HFF-Myc (cell line): ENCODE measurements at regions not wholly inside any gene's neighbourhood (a gene's known extent, or its start where the extent isn't known, plus 50 kb on each side); places are given as distances from the start of the nearest gene placed in this dataset.

Source experiments
- DNase-seq: peaks from one replicate; pipeline ENCODE4 v3.0.0-alpha.2; 2011; ENCODE audit warnings: low read depth; ENCODE audit errors: extremely low read depth
- H3K4me3 ChIP-seq: replicated peaks from 2 replicates; pipeline ENCODE4 v1.5.1; 2011; ENCODE audit warnings: low read depth, mild to moderate bottlenecking, control low read depth, low read length
- TF ChIP-seq, protein P1 (sequence below): IDR thresholded peaks from 2 replicates; pipeline ENCODE4 v1.5.1; 2012; ENCODE audit warnings: mild to moderate bottlenecking, low read depth, low read length, control low read depth; ENCODE audit errors: missing control alignments

DNA sequence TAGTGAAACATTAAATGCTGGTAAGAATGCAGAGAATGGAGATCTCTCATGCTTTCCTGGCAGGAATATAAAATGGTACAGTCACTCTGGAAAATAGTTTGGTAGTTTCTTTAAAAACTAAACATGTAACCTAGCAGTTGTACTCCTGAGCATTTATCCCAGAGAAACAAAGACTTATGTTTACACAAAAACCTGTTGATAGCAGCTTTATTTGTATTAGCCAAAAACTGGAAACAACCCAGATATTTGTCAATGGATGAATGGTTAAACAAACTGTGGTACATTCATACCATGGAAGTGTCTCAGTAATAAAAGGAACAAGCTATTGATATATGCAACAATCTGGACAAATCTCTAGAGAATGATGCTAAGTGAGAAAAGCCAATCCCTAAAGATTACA, 81.7 kb upstream of the CTAGE1 start:
- no peak overlapping the region for H3K4me3 ChIP-seq
- DNase-seq: no peak
- TF ChIP-seq, protein P1, sequence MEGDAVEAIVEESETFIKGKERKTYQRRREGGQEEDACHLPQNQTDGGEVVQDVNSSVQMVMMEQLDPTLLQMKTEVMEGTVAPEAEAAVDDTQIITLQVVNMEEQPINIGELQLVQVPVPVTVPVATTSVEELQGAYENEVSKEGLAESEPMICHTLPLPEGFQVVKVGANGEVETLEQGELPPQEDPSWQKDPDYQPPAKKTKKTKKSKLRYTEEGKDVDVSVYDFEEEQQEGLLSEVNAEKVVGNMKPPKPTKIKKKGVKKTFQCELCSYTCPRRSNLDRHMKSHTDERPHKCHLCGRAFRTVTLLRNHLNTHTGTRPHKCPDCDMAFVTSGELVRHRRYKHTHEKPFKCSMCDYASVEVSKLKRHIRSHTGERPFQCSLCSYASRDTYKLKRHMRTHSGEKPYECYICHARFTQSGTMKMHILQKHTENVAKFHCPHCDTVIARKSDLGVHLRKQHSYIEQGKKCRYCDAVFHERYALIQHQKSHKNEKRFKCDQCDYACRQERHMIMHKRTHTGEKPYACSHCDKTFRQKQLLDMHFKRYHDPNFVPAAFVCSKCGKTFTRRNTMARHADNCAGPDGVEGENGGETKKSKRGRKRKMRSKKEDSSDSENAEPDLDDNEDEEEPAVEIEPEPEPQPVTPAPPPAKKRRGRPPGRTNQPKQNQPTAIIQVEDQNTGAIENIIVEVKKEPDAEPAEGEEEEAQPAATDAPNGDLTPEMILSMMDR: no peak

DNA sequence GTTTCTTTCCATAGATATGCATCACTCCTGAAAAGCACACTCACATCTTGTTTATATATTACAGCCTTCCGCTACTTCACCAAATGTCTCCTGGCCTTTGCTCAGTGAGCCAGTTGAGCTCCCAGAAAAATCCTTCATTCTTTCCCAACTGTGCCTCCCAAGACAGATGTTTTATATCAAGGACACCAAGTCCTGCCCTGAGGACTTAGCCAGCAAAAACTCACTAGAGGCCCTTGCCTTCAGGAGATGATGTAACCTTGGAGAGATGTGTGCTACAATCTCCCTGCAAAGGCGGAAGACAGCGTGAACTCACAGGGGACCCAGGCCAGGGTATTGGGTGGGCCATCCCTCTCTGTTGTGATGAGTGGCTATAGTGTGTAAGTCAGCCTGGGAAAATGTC, 86.1 kb upstream of the CTAGE1 start:
- TF ChIP-seq, protein P1: no peak
- H3K4me3 ChIP-seq: no peak overlapping the region
- DNase-seq: peak; percentile 89

- no peak overlapping the region for H3K4me3 ChIP-seq
- TF ChIP-seq, protein P1: no peak
- DNase-seq: no peak
Measured at GRCh38 chr18:22504251-22505030, 86.7 kb upstream of the CTAGE1 start.

DNA sequence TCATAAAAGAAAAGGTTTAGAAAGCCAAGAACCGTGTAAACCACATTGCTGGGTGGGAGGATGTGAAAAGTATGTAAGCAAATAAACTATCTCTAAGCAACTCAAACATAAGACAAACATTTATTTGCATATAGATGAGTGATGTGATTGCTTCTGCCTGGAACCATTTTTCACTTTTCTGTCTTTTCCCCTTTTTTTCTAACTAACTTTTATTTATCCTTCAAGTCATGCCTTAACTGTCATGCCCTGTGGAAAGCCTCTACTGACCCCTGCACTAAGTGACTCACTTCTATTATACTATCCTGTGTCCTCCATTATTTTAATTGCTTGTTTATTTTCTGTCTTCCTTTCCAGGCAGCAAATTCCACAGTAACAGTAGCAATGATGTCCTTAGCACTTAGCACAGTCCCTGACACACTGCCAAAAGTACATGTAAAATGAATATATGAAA, 87.5 kb upstream of the CTAGE1 start:
- DNase-seq: no peak
- TF ChIP-seq, protein P1: no peak

GRCh38 chr18:22507055-22507454, 89.3 kb upstream of the CTAGE1 start:
- no peak overlapping the region for H3K4me3 ChIP-seq
- DNase-seq: no peak
- TF ChIP-seq, protein P1: no peak

More for the DNA sequence above, 87.5 kb upstream of the CTAGE1 start:
- no peak overlapping the region for H3K4me3 ChIP-seq

GRCh38 chr18:22509423-22509822, 91.7 kb upstream of the CTAGE1 start:
- DNase-seq: no peak
- TF ChIP-seq, protein P1: no peak
- H3K4me3 ChIP-seq: no peak overlapping the region
